ENCODE measurements at regions not wholly inside any gene's neighbourhood (a gene's known extent, or its start where the extent isn't known, plus 50 kb on each side); places are given as distances from the start of the nearest gene placed in this dataset.
"Not testable (repeated sequence)": the region's sequence is repeated elsewhere in the genome, so short reads cannot be mapped to it uniquely, and the experiment has no call there.

- Mint-ChIP-seq H3K27me3 (ENCODE audit: low read depth) (no peaks in the 10 kb centered on the region), H3K9me3 (no peaks in the 10 kb centered on the region), H3K27ac (no peak overlapping the region), H3K4me3 (no peak overlapping the region), H3K36me3 (no peaks in the 10 kb centered on the region), H3K4me1 (no peaks in the 10 kb centered on the region)
- DNase-seq (ENCODE audit: low spot score in 2 of 2, unreplicated experiment in 2 of 2) = no peak
- no peak for TF ChIP-seq CTCF (IDR thresholded peaks at IDR 0.05; ENCODE audit: unreplicated experiment)
These were observed 107.4 kb upstream of the F9 start for GRCh38 chrX:139423186-139423585.

GRCh38 chrX:139398258-139398657 is 132.3 kb upstream of the F9 start:
- H3K9me3 Mint-ChIP-seq = peaks cover 24% of the 10 kb centered on the region
- DNase-seq (ENCODE audit: low spot score in 2 of 2, unreplicated experiment in 2 of 2); H3K36me3 Mint-ChIP-seq; H3K27me3 Mint-ChIP-seq (ENCODE audit: low read depth); H3K4me1 Mint-ChIP-seq; H3K4me3 Mint-ChIP-seq; H3K27ac Mint-ChIP-seq: not testable (repeated sequence)

GRCh38 chrX:139388254-139388653 is 142.3 kb upstream of the F9 start:
- no peaks in the 10 kb centered on the region for H3K4me1 Mint-ChIP-seq
- H3K27ac Mint-ChIP-seq = no peak overlapping the region
- TF ChIP-seq CTCF (IDR thresholded peaks at IDR 0.05; ENCODE audit: unreplicated experiment) = no peak
- H3K4me3 Mint-ChIP-seq = no peak overlapping the region
- no peaks in the 10 kb centered on the region for H3K36me3 Mint-ChIP-seq
- H3K27me3 Mint-ChIP-seq (ENCODE audit: low read depth) = no peaks in the 10 kb centered on the region
- DNase-seq (ENCODE audit: low spot score in 2 of 2, unreplicated experiment in 2 of 2) = no peak
- H3K9me3 Mint-ChIP-seq = no peaks in the 10 kb centered on the region

- no peaks in the 10 kb centered on the region for H3K9me3 Mint-ChIP-seq
- H3K36me3 Mint-ChIP-seq = no peaks in the 10 kb centered on the region
- H3K4me1 Mint-ChIP-seq = no peaks in the 10 kb centered on the region
- no peak overlapping the region for H3K4me3 Mint-ChIP-seq
- no peak for TF ChIP-seq CTCF (IDR thresholded peaks at IDR 0.05; ENCODE audit: unreplicated experiment)
- no peak for DNase-seq (ENCODE audit: low spot score in 2 of 2, unreplicated experiment in 2 of 2)
- H3K27me3 Mint-ChIP-seq (ENCODE audit: low read depth) = no peaks in the 10 kb centered on the region
- H3K27ac Mint-ChIP-seq = no peak overlapping the region
These were observed 148.0 kb upstream of the F9 start for GRCh38 chrX:139382529-139382928.

GRCh38 chrX:139376547-139376946 is 154.0 kb upstream of the F9 start:
- peaks cover 19% of the 10 kb centered on the region for H3K9me3 Mint-ChIP-seq
- not testable (repeated sequence) for H3K27me3 Mint-ChIP-seq (ENCODE audit: low read depth); H3K4me1 Mint-ChIP-seq; DNase-seq (ENCODE audit: low spot score in 2 of 2, unreplicated experiment in 2 of 2); H3K4me3 Mint-ChIP-seq; H3K36me3 Mint-ChIP-seq; H3K27ac Mint-ChIP-seq

GRCh38 chrX:139360356-139360755 is 170.2 kb upstream of the F9 start:
- H3K4me3 Mint-ChIP-seq = no peak overlapping the region
- TF ChIP-seq CTCF (IDR thresholded peaks at IDR 0.05; ENCODE audit: unreplicated experiment) = no peak
- no peaks in the 10 kb centered on the region for H3K36me3 Mint-ChIP-seq
- no peaks in the 10 kb centered on the region for H3K4me1 Mint-ChIP-seq
- no peaks in the 10 kb centered on the region for H3K27me3 Mint-ChIP-seq (ENCODE audit: low read depth)
- H3K27ac Mint-ChIP-seq = no peak overlapping the region
- no peak for DNase-seq (ENCODE audit: low spot score in 2 of 2, unreplicated experiment in 2 of 2)
- peaks cover 4% of the 10 kb centered on the region for H3K9me3 Mint-ChIP-seq

GRCh38 chrX:139342594-139342991 is 187.9 kb upstream of the F9 start:
- not testable (repeated sequence) for H3K36me3 Mint-ChIP-seq; H3K27ac Mint-ChIP-seq; H3K9me3 Mint-ChIP-seq; DNase-seq (ENCODE audit: low spot score in 2 of 2, unreplicated experiment in 2 of 2); H3K4me3 Mint-ChIP-seq; H3K27me3 Mint-ChIP-seq (ENCODE audit: low read depth)
- peaks cover 14% of the 10 kb centered on the region for H3K4me1 Mint-ChIP-seq

GRCh38 chrX:139341855-139342593 is 188.5 kb upstream of the F9 start:
- H3K27me3 Mint-ChIP-seq (ENCODE audit: low read depth); DNase-seq (ENCODE audit: low spot score in 2 of 2, unreplicated experiment in 2 of 2); H3K9me3 Mint-ChIP-seq; H3K36me3 Mint-ChIP-seq: not testable (repeated sequence)
- Mint-ChIP-seq H3K4me1 (peaks cover 14% of the 10 kb centered on the region), H3K27ac (peak overlapping the region; percentile 76), H3K4me3 (peak overlapping the region; percentile 46)
